ENCODE measurements at regions not wholly inside any gene's neighbourhood (a gene's known extent, or its start where the extent isn't known, plus 50 kb on each side); places are given as distances from the start of the nearest gene placed in this dataset.
A peak's percentile ranks its signal among the peaks of the same experiment; 100 is the strongest.
"Not testable (repeated sequence)": the region's sequence is repeated elsewhere in the genome, so short reads cannot be mapped to it uniquely, and the experiment has no call there.

- H3K27me3 ChIP-seq (ENCODE audit: control insufficient read depth, insufficient read depth), result no peaks in the 10 kb centered on the region
- WGBS, result 91% methylated on average over 12 of the region's 12 CpGs
- H3K4me1 ChIP-seq (ENCODE audit: control insufficient read depth, insufficient read depth, low read length), result no peaks in the 10 kb centered on the region
- intact Hi-C loops (cut with DNase I), result no loop called here
- no peak for ATAC-seq
- H3K9me3 ChIP-seq (ENCODE audit: control insufficient read depth, low read length), result no peaks in the 10 kb centered on the region
- DNase-seq, result no peak
- H3K27ac ChIP-seq (ENCODE audit: low read length), result no peak overlapping the region
- H3K4me3 ChIP-seq (ENCODE audit: low read length), result no peak overlapping the region
These were observed 110.1 kb downstream of the NRN1 start for GRCh38 chr6:5896476-5897200.

- no peak overlapping the region for H3K4me3 ChIP-seq (ENCODE audit: low read length)
- DNase-seq, result no peak
- ATAC-seq, result no peak
- no peaks in the 10 kb centered on the region for H3K9me3 ChIP-seq (ENCODE audit: control insufficient read depth, low read length)
- H3K27me3 ChIP-seq (ENCODE audit: control insufficient read depth, insufficient read depth), result no peaks in the 10 kb centered on the region
- intact Hi-C loops (cut with DNase I), result no loop called here
- no peaks in the 10 kb centered on the region for H3K4me1 ChIP-seq (ENCODE audit: control insufficient read depth, insufficient read depth, low read length)
- 90% methylated on average over 4 of the region's 4 CpGs for WGBS
- H3K27ac ChIP-seq (ENCODE audit: low read length), result no peak overlapping the region
These were observed 112.4 kb downstream of the NRN1 start for GRCh38 chr6:5894357-5894756.

GRCh38 chr6:5893295-5893694, 113.4 kb downstream of the NRN1 start:
- DNase-seq (no peak), ATAC-seq (no peak)
- H3K27me3 ChIP-seq (ENCODE audit: control insufficient read depth, insufficient read depth), result no peaks in the 10 kb centered on the region
- no peak overlapping the region for H3K27ac ChIP-seq (ENCODE audit: low read length)
- H3K4me3 ChIP-seq (ENCODE audit: low read length), result no peak overlapping the region
- WGBS, result 90% methylated on average over 4 of the region's 4 CpGs
- intact Hi-C loops (cut with DNase I), result no loop called here
- H3K9me3 ChIP-seq (ENCODE audit: control insufficient read depth, low read length), result no peaks in the 10 kb centered on the region
- H3K4me1 ChIP-seq (ENCODE audit: control insufficient read depth, insufficient read depth, low read length), result no peaks in the 10 kb centered on the region

GRCh38 chr6:5892669-5893068, 114.1 kb downstream of the NRN1 start:
- no peaks in the 10 kb centered on the region for H3K9me3 ChIP-seq (ENCODE audit: control insufficient read depth, low read length)
- intact Hi-C loops (cut with DNase I), result no loop called here
- H3K4me1 ChIP-seq (ENCODE audit: control insufficient read depth, insufficient read depth, low read length), result no peaks in the 10 kb centered on the region
- no peak for ATAC-seq
- DNase-seq, result no peak
- H3K27me3 ChIP-seq (ENCODE audit: control insufficient read depth, insufficient read depth), result no peaks in the 10 kb centered on the region
- no peak overlapping the region for H3K27ac ChIP-seq (ENCODE audit: low read length)
- 84% methylated on average over 6 of the region's 6 CpGs for WGBS
- no peak overlapping the region for H3K4me3 ChIP-seq (ENCODE audit: low read length)

GRCh38 chr6:5878792-5879191, 127.9 kb downstream of the NRN1 start:
- Histone ChIP-seq H3K27ac (ENCODE audit: low read length) (no peak overlapping the region), H3K4me3 (ENCODE audit: low read length) (no peak overlapping the region), H3K9me3 (ENCODE audit: control insufficient read depth, low read length) (no peaks in the 10 kb centered on the region), H3K4me1 (ENCODE audit: control insufficient read depth, insufficient read depth, low read length) (no peaks in the 10 kb centered on the region), H3K27me3 (ENCODE audit: control insufficient read depth, insufficient read depth) (no peaks in the 10 kb centered on the region)
- WGBS, result 92% methylated on average over 1 of the region's 1 CpG
- intact Hi-C loops (cut with DNase I), result no loop called here
- ATAC-seq, result no peak
- no peak for DNase-seq

- Histone ChIP-seq H3K4me1 (ENCODE audit: control insufficient read depth, insufficient read depth, low read length) (no peaks in the 10 kb centered on the region), H3K4me3 (ENCODE audit: low read length) (no peak overlapping the region), H3K27ac (ENCODE audit: low read length) (no peak overlapping the region), H3K9me3 (ENCODE audit: control insufficient read depth, low read length) (no peaks in the 10 kb centered on the region), H3K27me3 (ENCODE audit: control insufficient read depth, insufficient read depth) (no peaks in the 10 kb centered on the region)
- ATAC-seq (no peak), DNase-seq (no peak)
- intact Hi-C loops (cut with DNase I), result no loop called here
- WGBS, result 91% methylated on average over 4 of the region's 4 CpGs
These were observed 130.6 kb downstream of the NRN1 start for GRCh38 chr6:5876076-5876475.

- H3K4me3 ChIP-seq (ENCODE audit: low read length); H3K9me3 ChIP-seq (ENCODE audit: control insufficient read depth, low read length); DNase-seq; H3K27ac ChIP-seq (ENCODE audit: low read length); H3K4me1 ChIP-seq (ENCODE audit: control insufficient read depth, insufficient read depth, low read length); H3K27me3 ChIP-seq (ENCODE audit: control insufficient read depth, insufficient read depth); intact Hi-C loops (cut with DNase I); ATAC-seq: not testable (repeated sequence)
These were observed 132.7 kb downstream of the NRN1 start for GRCh38 chr6:5873976-5874375.

- intact Hi-C loops (cut with DNase I), result no loop called here
- 78% methylated on average over 4 of the region's 4 CpGs for WGBS
These were observed 135.4 kb downstream of the NRN1 start for GRCh38 chr6:5871296-5871695.

GRCh38 chr6:5869676-5870075, 137.0 kb downstream of the NRN1 start:
- intact Hi-C loops (cut with DNase I), result no loop called here
- Histone ChIP-seq H3K27ac (ENCODE audit: low read length) (no peak overlapping the region), H3K4me1 (ENCODE audit: control insufficient read depth, insufficient read depth, low read length) (no peaks in the 10 kb centered on the region), H3K4me3 (ENCODE audit: low read length) (no peak overlapping the region), H3K27me3 (ENCODE audit: control insufficient read depth, insufficient read depth) (no peaks in the 10 kb centered on the region), H3K9me3 (ENCODE audit: control insufficient read depth, low read length) (no peaks in the 10 kb centered on the region)
- 91% methylated on average over 4 of the region's 4 CpGs for WGBS
- ATAC-seq (no peak), DNase-seq (no peak)

More at GRCh38 chr6:5871296-5871695, 135.4 kb downstream of the NRN1 start:
- DNase-seq, result no peak
- Histone ChIP-seq H3K4me1 (ENCODE audit: control insufficient read depth, insufficient read depth, low read length) (no peaks in the 10 kb centered on the region), H3K27me3 (ENCODE audit: control insufficient read depth, insufficient read depth) (no peaks in the 10 kb centered on the region), H3K9me3 (ENCODE audit: control insufficient read depth, low read length) (no peaks in the 10 kb centered on the region), H3K27ac (ENCODE audit: low read length) (no peak overlapping the region), H3K4me3 (ENCODE audit: low read length) (no peak overlapping the region)
- ATAC-seq, result no peak

GRCh38 chr6:5869261-5869660, 137.5 kb downstream of the NRN1 start:
- Histone ChIP-seq H3K27ac (ENCODE audit: low read length) (no peak overlapping the region), H3K9me3 (ENCODE audit: control insufficient read depth, low read length) (no peaks in the 10 kb centered on the region), H3K4me1 (ENCODE audit: control insufficient read depth, insufficient read depth, low read length) (no peaks in the 10 kb centered on the region), H3K4me3 (ENCODE audit: low read length) (no peak overlapping the region), H3K27me3 (ENCODE audit: control insufficient read depth, insufficient read depth) (no peaks in the 10 kb centered on the region)
- no peak for DNase-seq
- no peak for ATAC-seq
- intact Hi-C loops (cut with DNase I), result no loop called here

GRCh38 chr6:5866547-5867051, 140.1 kb downstream of the NRN1 start:
- Histone ChIP-seq H3K27ac (ENCODE audit: low read length) (no peak overlapping the region), H3K4me3 (ENCODE audit: low read length) (peak overlapping the region; percentile 50), H3K4me1 (ENCODE audit: control insufficient read depth, insufficient read depth, low read length) (no peaks in the 10 kb centered on the region), H3K9me3 (ENCODE audit: control insufficient read depth, low read length) (no peaks in the 10 kb centered on the region), H3K27me3 (ENCODE audit: control insufficient read depth, insufficient read depth) (no peaks in the 10 kb centered on the region)
- DNase-seq (no peak), ATAC-seq (peak in 1 of 2 donors; percentile 46)
- WGBS, result 45% methylated on average over 4 of the region's 4 CpGs
- intact Hi-C loops (cut with DNase I), result no loop called here

Data from right cardiac atrium (tissue), 5 donors.